ENCODE measurements at regions not wholly inside any gene's neighbourhood (a gene's known extent, or its start where the extent isn't known, plus 50 kb on each side); places are given as distances from the start of the nearest gene placed in this dataset.

- DNase-seq (ENCODE audit: low spot score): no peak
Measured at GRCh38 chr6:1118287-1118647, 193.6 kb upstream of the FOXQ1 start.

DNA sequence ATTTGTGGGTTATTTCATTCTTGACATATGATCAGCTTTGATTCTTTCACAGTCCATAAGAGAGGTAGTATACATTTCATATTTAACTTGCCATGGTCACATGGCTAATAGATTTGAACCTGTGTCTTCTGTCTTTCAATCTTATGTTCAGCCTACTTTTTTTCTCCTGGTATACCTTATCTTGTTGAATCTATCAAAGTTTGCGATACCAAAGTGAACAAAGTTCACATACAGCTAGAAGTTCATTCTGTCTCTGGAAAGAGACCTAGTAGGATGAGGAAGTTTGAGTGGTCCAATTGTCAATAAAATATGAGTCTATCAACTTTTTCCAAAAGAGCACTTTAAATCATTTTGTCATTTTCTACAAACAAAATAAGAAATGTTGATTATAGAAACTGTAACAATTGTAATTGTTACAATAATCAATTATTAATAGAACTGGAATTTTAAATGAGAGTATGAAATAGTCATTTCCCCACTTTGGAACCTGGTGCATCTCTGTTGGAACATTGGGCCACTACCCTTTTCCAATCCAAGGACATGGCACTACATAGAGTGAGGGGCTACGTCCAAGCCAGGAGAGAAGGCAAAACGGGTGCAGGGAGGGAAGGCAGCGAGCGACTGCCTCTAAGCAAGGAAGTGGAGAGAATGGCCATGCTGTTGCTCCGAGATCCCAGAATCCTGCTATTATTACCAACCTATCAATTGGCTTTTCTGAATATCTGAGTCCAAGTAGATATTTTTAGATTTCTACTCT is 194.2 kb upstream of the FOXQ1 start:
- no peak for DNase-seq (ENCODE audit: low spot score)

DNA sequence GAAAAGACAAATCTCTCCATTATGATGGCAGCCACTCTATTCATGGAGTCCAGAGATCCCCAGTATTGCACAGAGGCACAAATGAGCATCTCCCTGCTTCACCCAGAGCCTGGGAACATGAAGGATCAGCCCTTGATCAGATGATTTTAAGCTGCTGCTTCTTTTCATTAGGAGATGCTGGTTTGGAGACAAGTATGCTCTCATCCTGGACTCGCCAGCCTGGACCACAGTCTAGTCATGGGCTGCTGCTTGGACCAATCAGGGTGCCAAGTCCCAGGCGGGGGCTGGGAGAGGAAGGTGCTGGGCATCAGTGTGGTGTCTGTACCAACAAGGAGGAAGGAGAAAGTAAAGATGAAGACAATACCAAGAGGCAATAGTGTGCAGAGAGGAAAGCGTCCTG is 195.7 kb upstream of the FOXQ1 start:
- DNase-seq (ENCODE audit: low spot score): no peak

- no peak for DNase-seq (ENCODE audit: low spot score)
Measured at GRCh38 chr6:1113916-1114540, 197.9 kb upstream of the FOXQ1 start.

- DNase-seq (ENCODE audit: low spot score): no peak
Measured at GRCh38 chr6:1111361-1111760, 200.5 kb upstream of the FOXQ1 start.

DNA sequence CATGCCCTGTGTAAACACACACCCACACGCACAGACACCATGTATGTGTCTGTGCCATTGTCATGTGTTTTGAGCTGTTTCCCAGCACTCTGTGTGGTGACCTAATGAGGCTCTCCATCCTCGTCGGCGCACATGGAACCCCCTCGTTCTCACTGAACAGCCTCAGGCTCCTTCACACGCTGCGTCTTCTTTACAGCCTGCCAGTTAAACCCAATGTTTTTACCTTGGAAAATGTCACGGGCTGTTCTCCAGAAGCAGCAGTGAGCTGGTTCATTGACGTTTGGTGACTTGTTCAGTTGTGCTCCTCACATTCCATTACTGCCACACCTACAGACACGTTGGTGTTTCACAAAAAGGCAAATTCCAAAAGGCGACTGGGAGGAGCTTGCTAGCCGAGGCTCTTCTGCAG is 201.0 kb upstream of the FOXQ1 start:
- DNase-seq (ENCODE audit: low spot score): no peak

- DNase-seq (ENCODE audit: low spot score): no peak
Measured at GRCh38 chr6:1110164-1110563, 201.7 kb upstream of the FOXQ1 start.

GRCh38 chr6:1109134-1109533 is 202.8 kb upstream of the FOXQ1 start:
- no peak for DNase-seq (ENCODE audit: low spot score)

DNA sequence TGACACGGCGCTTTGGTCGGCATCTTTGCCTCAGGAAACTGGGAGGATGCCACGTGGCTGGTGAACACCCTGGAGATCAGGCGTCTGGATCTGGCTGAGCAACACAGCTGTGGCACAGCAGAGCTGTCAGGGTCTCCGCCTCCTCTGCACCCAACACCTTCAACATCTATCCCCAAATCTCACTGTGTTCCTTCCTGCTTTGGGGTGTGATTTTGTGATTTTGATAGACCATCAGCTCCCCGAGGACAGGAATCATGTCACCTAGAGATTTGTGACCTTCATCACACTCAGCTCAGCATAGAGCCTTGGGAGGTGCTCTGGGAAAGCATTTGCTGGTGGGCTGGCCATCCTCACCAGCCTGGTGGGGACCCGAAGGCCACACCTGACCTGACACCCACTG is 203.7 kb upstream of the FOXQ1 start:
- no peak for DNase-seq (ENCODE audit: low spot score)

DNA sequence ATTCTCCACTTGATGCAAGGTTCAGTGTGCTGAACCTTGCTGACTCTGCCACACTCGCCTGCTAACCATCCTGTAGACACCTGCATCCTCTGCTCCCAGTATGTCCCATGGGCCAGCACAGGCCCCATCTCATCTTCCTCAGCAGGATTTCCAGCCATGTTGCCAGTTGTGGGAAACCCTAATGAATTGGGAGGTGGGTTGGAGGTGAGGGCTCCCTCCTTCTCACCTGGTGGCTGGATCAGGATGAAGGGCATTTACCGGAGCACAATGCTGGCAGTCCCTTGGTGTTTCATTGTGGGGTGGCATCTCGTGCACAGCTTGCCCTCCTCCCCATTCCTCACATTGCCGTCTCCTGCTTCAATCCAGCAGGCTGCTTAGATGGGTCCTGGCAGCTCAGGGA is 204.3 kb upstream of the FOXQ1 start:
- DNase-seq (ENCODE audit: low spot score): no peak

- no peak for DNase-seq (ENCODE audit: low spot score)
Measured at GRCh38 chr6:1105833-1106400, 206.0 kb upstream of the FOXQ1 start.

DNA sequence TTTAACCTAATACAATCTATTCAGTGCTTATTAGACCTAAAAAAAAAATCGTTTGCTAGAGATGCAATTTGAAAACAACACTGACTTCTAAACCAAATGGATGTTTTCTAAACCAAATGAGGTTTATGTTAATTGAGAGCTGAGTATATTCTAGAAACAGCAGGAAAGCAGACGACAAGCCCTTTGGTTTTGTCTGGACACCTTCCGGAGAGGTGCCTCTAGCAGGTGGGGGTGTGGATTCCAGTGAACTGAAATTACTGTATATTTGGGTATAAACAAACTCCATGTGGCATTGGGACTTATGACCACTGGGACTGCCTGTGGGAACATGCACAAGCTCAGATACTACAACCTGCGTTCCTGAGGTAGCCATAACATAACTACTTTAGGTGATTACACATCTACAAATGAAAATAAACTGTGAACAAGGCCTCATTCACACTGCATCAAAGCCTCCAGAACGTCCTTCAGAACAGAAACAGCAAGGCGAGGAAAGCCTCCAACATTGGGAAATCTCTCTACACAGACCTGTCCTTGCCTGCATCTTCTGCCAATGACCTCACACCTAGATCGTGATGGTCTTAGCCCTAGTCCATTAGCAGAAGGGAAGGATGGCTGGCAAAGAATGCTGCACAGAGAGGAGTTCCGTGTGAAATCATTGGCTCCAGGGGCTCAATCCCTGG is 206.8 kb upstream of the FOXQ1 start:
- DNase-seq (ENCODE audit: low spot score): no peak

DNA sequence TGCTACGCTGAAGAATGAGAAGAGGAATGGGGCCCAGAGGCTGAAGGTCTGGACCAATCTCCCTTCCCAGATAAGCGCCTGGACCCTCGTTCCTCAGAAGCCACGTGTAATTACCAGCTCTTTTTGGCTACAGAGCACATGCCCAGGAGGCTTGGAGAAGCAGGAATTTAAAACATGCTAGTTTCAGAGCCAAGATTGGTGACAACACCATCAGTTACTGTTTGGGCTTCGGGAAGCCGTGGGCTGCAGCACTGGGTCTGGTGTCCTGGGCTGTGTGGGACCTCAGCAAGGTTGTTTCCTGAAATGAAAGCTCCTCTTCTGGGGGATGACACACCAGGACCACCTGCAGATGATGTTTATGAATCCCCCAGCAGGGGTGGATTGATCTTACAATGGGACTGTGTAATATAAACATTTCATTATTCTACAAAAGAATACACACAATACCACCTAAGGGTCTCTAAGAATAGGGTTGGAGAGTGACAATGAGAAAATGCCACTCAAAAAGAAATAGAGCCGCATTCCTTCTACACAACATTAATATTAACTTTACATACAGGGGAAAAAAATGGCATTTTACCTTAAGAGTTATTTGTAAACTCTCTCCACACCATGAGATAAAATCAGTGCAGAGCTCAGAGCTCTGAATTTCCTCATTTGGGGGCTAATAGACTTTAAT is 207.8 kb upstream of the FOXQ1 start:
- DNase-seq (ENCODE audit: low spot score): no peak

GRCh38 chr6:1103021-1103420 is 208.9 kb upstream of the FOXQ1 start:
- DNase-seq (ENCODE audit: low spot score): no peak

GRCh38 chr6:1100269-1100668 is 211.6 kb upstream of the FOXQ1 start:
- no peak for DNase-seq (ENCODE audit: low spot score)

DNA sequence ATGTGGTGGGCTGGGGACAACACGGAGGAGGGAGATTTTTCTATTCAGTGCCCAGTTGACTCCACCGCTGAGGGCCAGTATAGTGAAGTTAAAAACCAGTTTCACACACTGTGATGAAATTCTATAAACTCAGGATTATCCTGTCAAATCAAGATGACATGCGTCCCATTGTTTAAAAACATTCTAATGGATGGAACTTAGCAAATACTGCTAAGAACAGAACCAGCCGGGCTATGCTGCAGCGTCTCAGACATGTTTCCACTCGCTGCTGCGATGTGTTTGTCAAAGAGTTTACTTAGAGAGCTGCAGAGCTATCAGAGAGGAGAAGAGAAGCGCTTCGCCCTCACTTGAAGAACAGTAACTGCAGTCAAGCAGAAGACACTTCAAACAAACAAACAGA is 212.6 kb upstream of the FOXQ1 start:
- DNase-seq (ENCODE audit: low spot score): no peak

GRCh38 chr6:1096967-1097765 is 214.7 kb upstream of the FOXQ1 start:
- DNase-seq (ENCODE audit: low spot score): no peak

GRCh38 chr6:1094306-1094705 is 217.6 kb upstream of the FOXQ1 start:
- no peak for DNase-seq (ENCODE audit: low spot score)

- no peak for DNase-seq (ENCODE audit: low spot score)
Measured at GRCh38 chr6:1091900-1092299, 220.0 kb upstream of the FOXQ1 start.

DNA sequence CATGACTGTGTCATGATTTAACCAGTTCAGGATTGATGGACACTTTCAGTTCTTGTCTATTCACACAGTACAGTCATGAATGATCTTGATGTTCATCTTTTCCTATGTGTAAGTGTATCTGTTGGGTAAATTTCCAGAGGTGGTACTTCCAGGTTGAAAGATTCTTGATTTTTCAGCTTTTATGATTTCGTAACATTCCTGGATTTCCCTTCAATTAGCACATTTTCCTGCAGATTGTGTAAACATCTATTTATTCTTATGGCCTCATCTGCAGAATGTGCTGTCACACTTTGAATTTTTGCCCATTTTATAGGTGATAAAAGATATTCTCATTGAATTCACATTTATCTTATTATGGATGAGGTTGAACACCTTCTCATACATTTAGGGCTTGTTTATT is 222.0 kb upstream of the FOXQ1 start:
- no peak for DNase-seq (ENCODE audit: low spot score)

DNA sequence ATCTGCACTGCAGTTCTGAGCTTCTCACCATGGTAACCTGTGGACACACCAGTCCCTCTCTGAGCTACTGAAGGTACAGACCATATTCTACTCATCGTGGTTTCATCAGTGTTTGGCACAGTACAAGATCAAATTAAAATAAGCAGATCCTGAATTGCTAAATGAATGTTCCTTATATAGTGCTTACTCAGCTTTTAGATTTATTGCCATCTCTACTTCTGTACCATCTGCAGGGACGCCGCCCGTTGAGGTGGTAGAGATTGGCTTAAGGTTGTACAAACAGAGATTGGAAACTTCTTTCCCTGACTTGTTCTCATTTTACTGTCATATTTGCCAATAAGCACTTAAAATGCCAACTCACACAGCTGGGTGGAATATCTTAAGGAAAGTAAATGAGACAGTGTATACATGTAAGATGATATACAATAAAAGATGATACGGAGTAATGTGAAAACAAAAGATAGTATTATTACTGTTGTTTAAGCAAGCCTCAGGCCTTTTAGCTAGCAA is 223.4 kb upstream of the FOXQ1 start:
- no peak for DNase-seq (ENCODE audit: low spot score)
